HCT116 (cell line): ENCODE measurements at regions not wholly inside any gene's neighbourhood (a gene's known extent, or its start where the extent isn't known, plus 50 kb on each side); places are given as distances from the start of the nearest gene placed in this dataset.

Experiments used
- ATAC-seq: fragments of 200-7000 bp; cut with Tn5 transposase; 2 replicates; pipeline ENCODE4 v1.9.1; 2020; ENCODE audit warnings: mild to moderate bottlenecking, moderate library complexity
- BruUV-seq: library from RNA; stranded (reverse); fragments of 400-500 nt; replicated peaks from 2 replicates; lab custom pipeline; 2021; lab: Mats Ljungman, UMichigan
- CTCF ChIA-PET: fragments of 300-600 bp; sonication (Branson Sonifier 250); formaldehyde crosslinking; loops from one replicate; lab custom pipeline; 2021; ENCODE audit warnings: antibody characterized with exemption; lab: Charles Lee
- POLR2A ChIA-PET: fragments of 300-600, 350-600 bp; sonication (Branson Sonifier 250); formaldehyde crosslinking; loops from one replicate; lab custom pipeline; 2021; ENCODE audit warnings: antibody characterized with exemption; lab: Charles Lee
- RAD21 ChIA-PET, 2 experiments: fragments of 300-600 bp; sonication (Branson Sonifier 250); formaldehyde crosslinking; loops; one replicate each; lab custom pipeline; 2023; ENCODE audit warnings: low total read pairs in 2 of 2; ENCODE audit not compliant: uncharacterized antibody in 2 of 2, unreplicated experiment in 2 of 2, low non-redundant PET in 1 of 2; lab: Charles Lee
- DNase-seq: peaks from one replicate; pipeline ENCODE4 v3.0.0-alpha.2; 2010; ENCODE audit warnings: low read depth, low spot score
- H2AFZ ChIP-seq: fragments of 200-600 bp; shearing (Covaris generic), sonication (generic); 2 replicates; pipeline ENCODE4 v1.6.1; 2017; ENCODE audit warnings: low read depth, mixed run types, mixed read lengths, antibody characterized with exemption, low read length; ENCODE audit not compliant: poor library complexity, severe bottlenecking
- H3K27ac ChIP-seq: 2 replicates; pipeline ENCODE4 v1.5.1; 2012; ENCODE audit warnings: low read depth, low read length
- H3K27me3 ChIP-seq: fragments of 200-600 bp; sonication (generic); 2 replicates; pipeline ENCODE4 v1.6.1; 2016; ENCODE audit warnings: mixed run types, low read length, mixed read lengths; ENCODE audit not compliant: insufficient read depth
- H3K36me3 ChIP-seq, 2 experiments: fragments of 200-500 bp in 1 of 2; fragments of 200-600 bp in 1 of 2; sonication (Bioruptor generic) in 1 of 2; sonication (generic) in 1 of 2; 2 replicates each; pipeline versions ENCODE4 v1.5.1 to v1.6.1; 2014 to 2016; ENCODE audit warnings: low read length in 2 of 2, inconsistent platforms in 1 of 2, mixed read lengths in 1 of 2, mixed run types in 1 of 2; ENCODE audit not compliant: insufficient read depth in 2 of 2, control insufficient read depth in 1 of 2
- H3K4me1 ChIP-seq, 2 experiments: fragments of 200-600 bp in 1 of 2; sonication (generic) in 1 of 2; 2 replicates each; pipeline versions ENCODE4 v1.5.1 to v1.6.1; 2012 to 2017; ENCODE audit warnings: low read length in 2 of 2, inconsistent platforms in 1 of 2, mild to moderate bottlenecking in 1 of 2, mixed read lengths in 1 of 2, mixed run types in 1 of 2, moderate library complexity in 1 of 2; ENCODE audit not compliant: insufficient read depth in 2 of 2, control insufficient read depth in 1 of 2
- H3K4me2 ChIP-seq: fragments of 200-600 bp; sonication (generic); 2 replicates; pipeline ENCODE4 v1.6.1; 2017; ENCODE audit warnings: mixed run types, low read length, mixed read lengths
- H3K4me3 ChIP-seq, 2 experiments: fragments of 200-600 bp in 1 of 2; sonication (generic) in 1 of 2; replicated peaks in 1 of 2; 2 replicates each; pipeline ENCODE4 v1.5.1; 2011 to 2016; ENCODE audit warnings: low read length in 2 of 2, control low read depth in 1 of 2, low read depth in 1 of 2, mild to moderate bottlenecking in 1 of 2, mixed read lengths in 1 of 2, mixed run types in 1 of 2
- H3K79me2 ChIP-seq: fragments of 200-600 bp; sonication (generic); 2 replicates; pipeline ENCODE4 v1.6.1; 2017; ENCODE audit warnings: mild to moderate bottlenecking, mixed run types, low read length, moderate library complexity, mixed read lengths; ENCODE audit not compliant: insufficient read depth
- H3K9ac ChIP-seq: fragments of 200-600 bp; sonication (generic); 2 replicates; pipeline ENCODE4 v1.6.1; 2016; ENCODE audit warnings: low read length, mixed read lengths
- H3K9me2 ChIP-seq: fragments of 200-600 bp; sonication (generic), shearing (Covaris generic); 2 replicates; pipeline ENCODE4 v1.6.1; 2017; ENCODE audit warnings: mixed run types, mild to moderate bottlenecking, moderate library complexity; ENCODE audit not compliant: insufficient read depth
- H3K9me3 ChIP-seq, 2 experiments: fragments of 200-500 bp in 1 of 2; fragments of 200-600 bp in 1 of 2; sonication (Bioruptor generic) in 1 of 2; sonication (generic) in 1 of 2; 2 replicates each; pipeline ENCODE4 v1.6.1; 2014 to 2017; ENCODE audit warnings: low read length in 2 of 2, mixed read lengths in 2 of 2, inconsistent platforms in 1 of 2, low read depth in 1 of 2, mild to moderate bottlenecking in 1 of 2, mixed run types in 1 of 2, moderate library complexity in 1 of 2; ENCODE audit not compliant: control insufficient read depth in 1 of 2, insufficient read depth in 1 of 2
- H4K20me1 ChIP-seq: fragments of 200-600 bp; sonication (generic), shearing (Covaris generic); 2 replicates; pipeline ENCODE4 v1.6.1; 2017; ENCODE audit warnings: mixed run types, mild to moderate bottlenecking, moderate library complexity; ENCODE audit not compliant: insufficient read depth
- ATF3 ChIP-seq: IDR thresholded peaks from 2 replicates; pipeline ENCODE4 v1.6.1; 2012
- CBX3 ChIP-seq: IDR thresholded peaks from 2 replicates; pipeline ENCODE4 v1.6.1; 2012; ENCODE audit warnings: low read depth
- CEBPB ChIP-seq: IDR thresholded peaks from 2 replicates; pipeline ENCODE4 v1.6.1; 2012; ENCODE audit warnings: low read depth
- CTCF ChIP-seq, 3 experiments: fragments of 200-600 bp in 1 of 3; sonication (generic) in 1 of 3; IDR thresholded peaks in 2 of 3; conservative IDR thresholded peaks in 1 of 3; 2 replicates each; pipeline ENCODE4 v1.5.1; 2012 to 2017; ENCODE audit warnings: low read depth in 2 of 3, low read length in 2 of 3, antibody characterized with exemption in 1 of 3, borderline replicate concordance in 1 of 3, control low read depth in 1 of 3, mild to moderate bottlenecking in 1 of 3, mixed read lengths in 1 of 3, mixed run types in 1 of 3, moderate library complexity in 1 of 3; ENCODE audit not compliant: insufficient read depth in 1 of 3
- EGR1 ChIP-seq: IDR thresholded peaks from 2 replicates; pipeline ENCODE4 v1.6.1; 2012; ENCODE audit warnings: low read depth
- ELF1 ChIP-seq: IDR thresholded peaks from 2 replicates; pipeline ENCODE4 v1.6.1; 2012; ENCODE audit warnings: low read depth, borderline replicate concordance
- EZH2 ChIP-seq: fragments of 200-600 bp; sonication (generic); IDR thresholded peaks from 2 replicates; pipeline ENCODE4 v1.6.1; 2017; ENCODE audit warnings: antibody characterized with exemption, mixed run types
- EZH2phosphoT487 ChIP-seq: fragments of 200-600 bp; IDR thresholded peaks from 2 replicates; pipeline ENCODE4 v1.6.1; 2018; ENCODE audit warnings: antibody characterized with exemption, borderline replicate concordance
- JUND ChIP-seq: IDR thresholded peaks from 2 replicates; pipeline ENCODE4 v1.6.1; 2012
- MAX ChIP-seq: IDR thresholded peaks from 2 replicates; pipeline ENCODE4 v1.6.1; 2012
- POLR2A ChIP-seq: IDR thresholded peaks from 2 replicates; pipeline ENCODE4 v1.7.0; 2011; ENCODE audit warnings: borderline replicate concordance; ENCODE audit not compliant: insufficient read depth, insufficient read length; ENCODE audit errors: extremely low read depth
- RAD21 ChIP-seq: IDR thresholded peaks from 2 replicates; pipeline ENCODE4 v1.6.1; 2012; ENCODE audit warnings: low read depth, mild to moderate bottlenecking
- REST ChIP-seq: IDR thresholded peaks from 2 replicates; pipeline ENCODE4 v1.6.1; 2012; ENCODE audit warnings: low read depth
- SIN3A ChIP-seq: IDR thresholded peaks from 2 replicates; pipeline ENCODE4 v1.6.1; 2012; ENCODE audit warnings: low read depth
- SRF ChIP-seq: IDR thresholded peaks from 2 replicates; pipeline ENCODE4 v1.6.1; 2012; ENCODE audit warnings: low read depth
- YY1 ChIP-seq: IDR thresholded peaks from 2 replicates; pipeline ENCODE4 v1.6.1; 2011; ENCODE audit warnings: low read length, low read depth, moderate library complexity, mild to moderate bottlenecking; ENCODE audit not compliant: insufficient replicate concordance; ENCODE audit errors: extremely low read depth
- ZFX ChIP-seq: fragments of 450-650 bp; IDR thresholded peaks from 2 replicates; pipeline ENCODE4 v1.6.1; 2017
- ZNF274 ChIP-seq: fragments of 200-500 bp; sonication (Bioruptor generic); IDR thresholded peaks from 2 replicates; pipeline ENCODE4 v1.6.1; 2014; ENCODE audit warnings: mild to moderate bottlenecking, low read depth, low read length, inconsistent platforms
- intact Hi-C: fragments of 100-400 bp; cut with micrococcal nuclease; formaldehyde crosslinking; loops from 2 replicates; pipeline ENCODE4 v1.10.0; 2022

GRCh38 chr2:157043786-157044185 lies 213.7 kb upstream of the GALNT5 start:
- Histone ChIP-seq H3K9me3 (no peaks in the 10 kb centered on the region), H3K36me3 (no peaks in the 10 kb centered on the region), H3K4me3 (no peak overlapping the region), H3K4me1 (no peaks in the 10 kb centered on the region), H3K9ac (no peak overlapping the region), H3K27ac (no peak overlapping the region), H3K4me2 (no peak overlapping the region), H3K79me2 (no peaks in the 10 kb centered on the region), H2AFZ (no peak overlapping the region), H3K9me2 (no peaks in the 10 kb centered on the region), H4K20me1 (no peaks in the 10 kb centered on the region), H3K27me3 (no peaks in the 10 kb centered on the region)
- ChIA-PET CTCF (interaction anchor here (1.1 to 1.9 kb wide), 2 partner anchors 11 to 12 kb away, joined by 4 read pairs; no protein-coding TSS in a partner anchor), POLR2A (no interaction called here), RAD21 (no interaction called here)
- intact Hi-C loops, result no loop called here
- TF ChIP-seq EZH2 (no peak), CBX3 (no peak), REST (no peak), CEBPB (no peak)
- DNase-seq (no peak), ATAC-seq (no peak)
- no TSS peak for BruUV-seq

- BruUV-seq, result no TSS peak
- ATAC-seq, result no peak
- H3K4me1 ChIP-seq, result no peaks in the 10 kb centered on the region
- TF ChIP-seq MAX (no peak), ZFX (no peak), POLR2A (no peak), ATF3 (no peak), ELF1 (no peak), EGR1 (no peak), EZH2phosphoT487 (no peak), SIN3A (no peak), YY1 (no peak), CBX3 (no peak), RAD21 (no peak), SRF (no peak), ZNF274 (no peak), CTCF (IDR thresholded peaks at IDR 0.05 in 2 of 3, conservative IDR thresholded peaks at IDR 0.05 in 1 of 3; ENCODE audit: borderline replicate concordance in 1 of 3, insufficient read depth in 1 of 3, low read depth in 2 of 3, low read length in 2 of 3) (no peak), JUND (no peak)
These were observed 211.1 kb upstream of the GALNT5 start for GRCh38 chr2:157046396-157046795.

More at GRCh38 chr2:157046396-157046795, 211.1 kb upstream of the GALNT5 start:
- Histone ChIP-seq H3K27ac (no peak overlapping the region), H3K9me2 (no peaks in the 10 kb centered on the region), H3K4me3 (no peak overlapping the region), H3K27me3 (no peaks in the 10 kb centered on the region), H3K9me3 (no peaks in the 10 kb centered on the region), H2AFZ (no peak overlapping the region), H3K79me2 (no peaks in the 10 kb centered on the region), H3K9ac (no peak overlapping the region), H3K4me2 (no peak overlapping the region), H3K36me3 (no peaks in the 10 kb centered on the region), H4K20me1 (no peaks in the 10 kb centered on the region)
- DNase-seq, result no peak
- ChIA-PET CTCF (no interaction called here), RAD21 (no interaction called here), POLR2A (no interaction called here)
- intact Hi-C loops, result no loop called here
